ENCODE measurements at regions not wholly inside any gene's neighbourhood (a gene's known extent, or its start where the extent isn't known, plus 50 kb on each side); places are given as distances from the start of the nearest gene placed in this dataset.

GRCh38 chr3:146884721-146885120 is 279.6 kb upstream of the PLSCR5 start:
- TF ChIP-seq CTCF (conservative IDR thresholded peaks at IDR 0.05; ENCODE audit: low read length) (no peak), EZH2phosphoT487 (IDR thresholded peaks at IDR 0.05; ENCODE audit: borderline replicate concordance, low read depth, low read length) (no peak)

All from OCI-LY7 (cell line).